ENCODE measurements at regions not wholly inside any gene's neighbourhood (a gene's known extent, or its start where the extent isn't known, plus 50 kb on each side); places are given as distances from the start of the nearest gene placed in this dataset.

DNA sequence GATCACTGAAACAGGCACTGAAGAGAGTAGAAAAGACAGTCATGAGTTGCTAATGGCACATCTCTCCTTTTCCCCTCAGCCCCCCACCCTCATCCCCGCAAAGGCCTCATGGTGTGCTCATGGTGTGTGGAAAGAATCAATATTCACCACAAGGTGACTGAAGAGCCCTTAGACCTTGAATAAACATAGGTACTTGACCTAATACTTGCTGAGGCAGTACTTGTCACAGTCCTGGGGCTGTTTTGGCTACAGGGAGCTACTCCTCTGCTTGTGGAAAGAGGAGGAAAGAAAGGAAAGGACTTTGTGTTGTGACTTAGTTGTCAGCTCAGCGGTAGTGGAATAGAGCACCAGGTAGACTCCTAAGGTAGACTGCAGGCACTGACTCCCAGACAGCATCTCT, 537.8 kb upstream of the CCDC179 start:
- Histone ChIP-seq H3K36me3 (no peaks in the 10 kb centered on the region), H3K27ac (no peak overlapping the region), H3K4me3 (no peak overlapping the region), H3K4me1 (no peaks in the 10 kb centered on the region), H3K27me3 (no peaks in the 10 kb centered on the region), H3K9me3 (no peaks in the 10 kb centered on the region)
- TF ChIP-seq POLR2A (IDR thresholded peaks at IDR 0.05) (no peak), CTCF (IDR thresholded peaks at IDR 0.05) (no peak)
- no peak for DNase-seq
- intact Hi-C loops (cut with DNase I; ENCODE audit: low total_unique reads) = no loop called here
- WGBS, 5 donors = 87 to 93% (median 92%) methylated on average over 2 of the region's 2 CpGs

- Histone ChIP-seq H3K36me3 (no peaks in the 10 kb centered on the region), H3K9me3 (peaks cover 0 to 15% (median 4%) of the 10 kb centered on the region in 4 donors), H3K27ac (no peak overlapping the region), H3K4me3 (no peak overlapping the region), H3K27me3 (no peaks in the 10 kb centered on the region), H3K4me1 (no peaks in the 10 kb centered on the region)
- no peak for TF ChIP-seq EP300 (IDR thresholded peaks at IDR 0.05)
- no peak for TF ChIP-seq CTCF (IDR thresholded peaks at IDR 0.05)
- no peak for TF ChIP-seq POLR2A (IDR thresholded peaks at IDR 0.05)
- no peak for TF ChIP-seq POLR2AphosphoS5 (IDR thresholded peaks at IDR 0.05)
- DNase-seq = no peak
- 91 to 96% (median 94%) methylated on average over 13 to 25 of the region's 25 CpGs for WGBS, 5 donors
- intact Hi-C loops (cut with DNase I; ENCODE audit: low total_unique reads) = no loop called here
These were observed 539.7 kb upstream of the CCDC179 start for GRCh38 chr11:23399995-23400394.

GRCh38 chr11:23403210-23404185, 543.2 kb upstream of the CCDC179 start:
- no peak overlapping the region for H3K27ac ChIP-seq
- intact Hi-C loops (cut with DNase I; ENCODE audit: low total_unique reads) = no loop called here
- H3K9me3 ChIP-seq = peaks cover 2 to 33% (median 8%) of the 10 kb centered on the region in 4 donors
- 96 to 98% (median 98%) methylated on average over 47 to 53 of the region's 53 CpGs for WGBS, 5 donors
- H3K36me3 ChIP-seq = no peaks in the 10 kb centered on the region
- H3K27me3 ChIP-seq = no peaks in the 10 kb centered on the region
- TF ChIP-seq POLR2A (IDR thresholded peaks at IDR 0.05) (no peak), CTCF (IDR thresholded peaks at IDR 0.05) (no peak), POLR2AphosphoS5 (IDR thresholded peaks at IDR 0.05) (no peak), EP300 (IDR thresholded peaks at IDR 0.05) (no peak)
- no peak for DNase-seq
- H3K4me1 ChIP-seq = no peaks in the 10 kb centered on the region
- H3K4me3 ChIP-seq = no peak overlapping the region

GRCh38 chr11:23404225-23405160, 544.2 kb upstream of the CCDC179 start:
- no peaks in the 10 kb centered on the region for H3K27me3 ChIP-seq
- TF ChIP-seq CTCF (IDR thresholded peaks at IDR 0.05) = no peak
- no peak for TF ChIP-seq EP300 (IDR thresholded peaks at IDR 0.05)
- TF ChIP-seq POLR2A (IDR thresholded peaks at IDR 0.05) = no peak
- no peak for TF ChIP-seq POLR2AphosphoS5 (IDR thresholded peaks at IDR 0.05)
- no peak overlapping the region for H3K4me3 ChIP-seq
- DNase-seq = peak in 1 of 2 donors; percentile 22
- WGBS, 5 donors = 96 to 100% (median 97%) methylated on average over 17 to 41 of the region's 41 CpGs
- no peak overlapping the region for H3K27ac ChIP-seq
- H3K4me1 ChIP-seq = no peaks in the 10 kb centered on the region
- H3K36me3 ChIP-seq = no peaks in the 10 kb centered on the region
- peaks cover 2 to 33% (median 8%) of the 10 kb centered on the region in 4 donors for H3K9me3 ChIP-seq
- intact Hi-C loops (cut with DNase I; ENCODE audit: low total_unique reads) = no loop called here

All from stomach (tissue), 8 donors.